Heart left ventricle (tissue), 16 donors: ENCODE measurements at regions not wholly inside any gene's neighbourhood (a gene's known extent, or its start where the extent isn't known, plus 50 kb on each side); places are given as distances from the start of the nearest gene placed in this dataset.
"Not testable (repeated sequence)": the region's sequence is repeated elsewhere in the genome, so short reads cannot be mapped to it uniquely, and the experiment has no call there.

Experiments
- ATAC-seq, 4 donors: fragments of 200-7000 bp; cut with Tn5 transposase; one replicate each; pipeline ENCODE4 v1.9.1; 2020 to 2022; ENCODE audit warnings: moderate library complexity in 4 of 4, mild to moderate bottlenecking in 3 of 4, moderate number of reproducible peaks in 1 of 4
- DNase-seq, 5 donors: peaks; one replicate each; pipeline ENCODE4 v3.0.0-alpha.2; 2020
- H3K27ac ChIP-seq, 12 donors: fragments of 200-600 bp; sonication (generic) in 4 of 12; one replicate each; pipeline versions ENCODE4 v1.5.0 to v1.8.0; 2016 to 2022; ENCODE audit warnings: mild to moderate bottlenecking in 2 of 12
- H3K27me3 ChIP-seq, 9 donors: fragments of 200-600 bp; sonication (generic) in 2 of 9; one replicate each; pipeline versions ENCODE4 v1.5.1 to v1.8.0; 2016 to 2022; ENCODE audit warnings: mild to moderate bottlenecking in 3 of 9
- H3K36me3 ChIP-seq, 9 donors: fragments of 200-600 bp; sonication (generic) in 2 of 9; one replicate each; pipeline versions ENCODE4 v1.5.0 to v1.8.0; 2018 to 2022; ENCODE audit warnings: mild to moderate bottlenecking in 2 of 9
- H3K4me1 ChIP-seq, 12 donors: fragments of 200-600 bp; sonication (generic) in 4 of 12; one replicate each; pipeline versions ENCODE4 v1.5.0 to v1.8.0; 2016 to 2022; ENCODE audit warnings: mild to moderate bottlenecking in 3 of 12
- H3K4me3 ChIP-seq, 12 donors: fragments of 200-600 bp; sonication (generic) in 4 of 12; one replicate each; pipeline versions ENCODE4 v1.5.0 to v1.8.0; 2017 to 2022; ENCODE audit warnings: mild to moderate bottlenecking in 9 of 12, moderate library complexity in 4 of 12
- H3K9me3 ChIP-seq, 12 donors: fragments of 200-600 bp; sonication (generic) in 4 of 12; one replicate each; pipeline versions ENCODE4 v1.5.0 to v1.8.0; 2016 to 2022; ENCODE audit warnings: mild to moderate bottlenecking in 1 of 12
- POLR2A ChIP-seq, 2 donors: fragments of 450-650 bp; IDR thresholded peaks; one replicate each; pipeline ENCODE4 v1.6.1; 2017; ENCODE audit warnings: antibody characterized with exemption in 2 of 2, mild to moderate bottlenecking in 2 of 2, moderate library complexity in 2 of 2
- WGBS, 4 donors: extraction: QIAGEN DNeasy Blood & Tissue Kit in 2 of 4; methylation state at CpG; one replicate each; pipeline versions ENCODE4 v1.1.5 to v1.1.7; 2013 to 2018; 5-methylcytosine and 5-hydroxymethylcytosine counted together
- intact Hi-C, 10 donors: fragments of 100-400 bp; cut with DNase I; formaldehyde crosslinking; loops; one replicate each; pipeline versions ENCODE4 v1.11.1 to v1.14.2; 2022
- TF ChIP-seq, protein P1 (sequence below), 12 donors: fragments of 200-600 bp; sonication (generic) in 4 of 12; IDR thresholded peaks; one replicate each; pipeline versions ENCODE4 v1.5.0 to v1.8.0; 2018 to 2022; ENCODE audit warnings: antibody characterized with exemption in 12 of 12, mild to moderate bottlenecking in 5 of 12
- donor health status: ischemic (EF 13 %, LVEDD 7.1; RV severe dilation, severe dysfunction).
- donor health status: healthy with polysubstance abuse.
- donor health status: DM: no; HTN: yes; CAD: no.
- donor health status: DM: no; HTN: no; CAD: no.
- donor health status: ischemic (EF 25% LVEDD 6.9; RV normal size, moderate dysfunction).
- donor health status: ischemic (EF 25% LVEDD 5.7; RV mildly dilated, moderate dysfunction).
- donor health status: healthy.
- donor health status: DM: yes; HTN: yes; CAD: no.
- donor health status: ischemic (EF 35%, LVEDD 5.7; RV mildly dilated, moderate dysfunction).
- donor health status: nonischemic (EF 11% LVEDD 7.7; RV severe dilation, severe dysfunction).
- donor health status: DM: yes; HTN: yes; CAD: no.
- donor health status: PGD.
- donor health status: ischemic (EF 29% LVEDD 5.4; RV normal size, mild dysfunction).
- donor health status: nonischemic (EF 23%, LVEDD 6.1; RV moderate dilation, normal function).

DNA sequence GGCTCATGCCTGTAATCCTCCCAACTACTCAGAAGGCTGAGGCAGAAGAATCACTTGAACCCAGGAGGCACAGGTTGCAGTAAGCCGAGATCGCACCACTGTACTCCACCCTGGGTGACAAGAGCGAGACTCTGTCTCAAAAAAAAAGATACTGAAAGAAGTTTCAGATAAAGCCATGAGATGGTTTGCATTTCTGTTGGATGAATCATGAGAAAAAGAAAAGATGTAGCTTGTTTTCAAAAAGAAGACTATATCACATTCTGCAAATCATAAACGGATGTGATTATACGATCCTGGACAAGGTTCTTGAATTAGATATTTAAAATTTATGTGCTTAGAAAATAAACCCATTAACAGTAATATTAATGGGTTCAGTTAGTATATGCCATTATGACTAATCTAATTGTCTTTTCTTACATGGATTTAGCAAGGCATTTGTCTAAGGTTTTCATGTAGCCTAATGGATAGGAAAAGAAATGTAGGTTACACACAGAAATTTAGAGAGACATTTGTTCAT is 345.9 kb downstream of the SLC7A11 start:
- Histone ChIP-seq H3K36me3 (no peaks in the 10 kb centered on the region), H3K9me3 (peaks cover 0 to 6% (median 0%) of the 10 kb centered on the region in 12 donors), H3K4me1 (no peaks in the 10 kb centered on the region), H3K4me3 (no peak overlapping the region), H3K27me3 (no peaks in the 10 kb centered on the region), H3K27ac (no peak overlapping the region)
- intact Hi-C loops, result no loop called here
- 63 to 76% (median 72%) methylated on average over 5 of the region's 5 CpGs for WGBS, 4 donors
- no peak for TF ChIP-seq POLR2A (IDR thresholded peaks at IDR 0.05)
- TF ChIP-seq, protein P1, sequence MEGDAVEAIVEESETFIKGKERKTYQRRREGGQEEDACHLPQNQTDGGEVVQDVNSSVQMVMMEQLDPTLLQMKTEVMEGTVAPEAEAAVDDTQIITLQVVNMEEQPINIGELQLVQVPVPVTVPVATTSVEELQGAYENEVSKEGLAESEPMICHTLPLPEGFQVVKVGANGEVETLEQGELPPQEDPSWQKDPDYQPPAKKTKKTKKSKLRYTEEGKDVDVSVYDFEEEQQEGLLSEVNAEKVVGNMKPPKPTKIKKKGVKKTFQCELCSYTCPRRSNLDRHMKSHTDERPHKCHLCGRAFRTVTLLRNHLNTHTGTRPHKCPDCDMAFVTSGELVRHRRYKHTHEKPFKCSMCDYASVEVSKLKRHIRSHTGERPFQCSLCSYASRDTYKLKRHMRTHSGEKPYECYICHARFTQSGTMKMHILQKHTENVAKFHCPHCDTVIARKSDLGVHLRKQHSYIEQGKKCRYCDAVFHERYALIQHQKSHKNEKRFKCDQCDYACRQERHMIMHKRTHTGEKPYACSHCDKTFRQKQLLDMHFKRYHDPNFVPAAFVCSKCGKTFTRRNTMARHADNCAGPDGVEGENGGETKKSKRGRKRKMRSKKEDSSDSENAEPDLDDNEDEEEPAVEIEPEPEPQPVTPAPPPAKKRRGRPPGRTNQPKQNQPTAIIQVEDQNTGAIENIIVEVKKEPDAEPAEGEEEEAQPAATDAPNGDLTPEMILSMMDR (IDR thresholded peaks at IDR 0.05), result no peak
- ATAC-seq (no peak), DNase-seq (no peak)

- H3K4me1 ChIP-seq, ATAC-seq, DNase-seq, H3K27me3 ChIP-seq, H3K36me3 ChIP-seq, H3K9me3 ChIP-seq, H3K27ac ChIP-seq, H3K4me3 ChIP-seq, intact Hi-C loops: not testable (repeated sequence)
- WGBS, 4 donors, result 93 to 97% (median 95%) methylated on average over 1 of the region's 1 CpG
Observed at GRCh38 chr4:137895515-137895914, 346.6 kb downstream of the SLC7A11 start.

DNA sequence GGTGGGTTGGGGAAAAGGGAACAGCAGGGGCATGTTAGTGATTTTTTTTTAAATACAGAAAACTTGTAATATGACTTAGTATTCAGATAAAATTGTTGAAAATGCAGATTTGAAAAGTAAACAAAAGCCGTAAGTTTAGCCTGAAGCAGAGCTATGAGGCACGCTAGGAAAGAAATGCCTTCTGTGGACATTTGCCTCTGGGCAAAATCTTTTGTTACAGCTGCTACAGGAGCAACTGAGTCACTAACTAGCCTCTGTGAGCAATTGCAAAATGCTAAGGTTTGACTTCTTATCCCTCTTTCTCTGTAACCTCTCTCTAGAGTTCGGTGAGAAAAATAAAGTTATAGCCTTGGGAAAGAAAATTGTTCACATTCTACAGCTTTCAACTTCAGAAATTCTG is 350.0 kb downstream of the SLC7A11 start:
- WGBS, 4 donors, result 68 to 89% (median 75%) methylated on average over 3 of the region's 3 CpGs
- TF ChIP-seq POLR2A (IDR thresholded peaks at IDR 0.05), result no peak
- TF ChIP-seq, protein P1 (IDR thresholded peaks at IDR 0.05), result no peak
- peaks cover 0 to 6% (median 0%) of the 10 kb centered on the region in 12 donors for H3K9me3 ChIP-seq
- no peaks in the 10 kb centered on the region for H3K27me3 ChIP-seq
- no peak overlapping the region for H3K27ac ChIP-seq
- ATAC-seq, result no peak
- no peak overlapping the region for H3K4me3 ChIP-seq
- no peaks in the 10 kb centered on the region for H3K4me1 ChIP-seq
- intact Hi-C loops, result no loop called here
- DNase-seq, result no peak
- no peaks in the 10 kb centered on the region for H3K36me3 ChIP-seq

DNA sequence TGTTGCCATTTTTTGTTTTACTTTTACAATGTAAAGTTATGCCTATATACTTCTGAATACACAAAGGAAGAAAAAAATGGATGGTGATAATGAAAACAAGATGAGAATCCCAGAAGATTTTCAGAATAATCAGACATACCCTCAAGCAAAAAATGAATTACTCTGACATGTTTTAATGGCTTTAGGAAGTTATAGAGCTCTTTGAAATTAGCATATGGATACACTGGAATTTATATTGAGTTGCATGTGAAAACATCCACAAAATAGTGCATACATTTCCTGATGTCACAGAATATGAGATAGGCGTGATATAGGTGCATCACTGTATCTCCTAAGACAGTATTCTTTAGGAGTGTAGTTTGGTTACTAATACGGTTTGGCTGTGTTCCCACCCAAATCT is 351.3 kb downstream of the SLC7A11 start:
- DNase-seq (no peak), ATAC-seq (no peak)
- TF ChIP-seq POLR2A (IDR thresholded peaks at IDR 0.05), result no peak
- TF ChIP-seq, protein P1 (IDR thresholded peaks at IDR 0.05), result no peak
- Histone ChIP-seq H3K4me3 (no peak overlapping the region), H3K9me3 (peaks cover 0 to 6% (median 0%) of the 10 kb centered on the region in 12 donors), H3K36me3 (no peaks in the 10 kb centered on the region), H3K4me1 (no peaks in the 10 kb centered on the region), H3K27me3 (no peaks in the 10 kb centered on the region), H3K27ac (no peak overlapping the region)
- intact Hi-C loops, result no loop called here
- WGBS, 4 donors, result 79 to 86% (median 81%) methylated on average over 2 of the region's 2 CpGs

GRCh38 chr4:137881641-137882040 is 349.3 kb upstream of the PCDH18 start:
- intact Hi-C loops, result no loop called here
- H3K27me3 ChIP-seq, result no peaks in the 10 kb centered on the region
- peaks cover 0 to 16% (median 0%) of the 10 kb centered on the region in 12 donors for H3K9me3 ChIP-seq
- ATAC-seq (no peak), DNase-seq (no peak)
- H3K36me3 ChIP-seq, result no peaks in the 10 kb centered on the region
- H3K27ac ChIP-seq, result no peak overlapping the region
- H3K4me1 ChIP-seq, result no peaks in the 10 kb centered on the region
- H3K4me3 ChIP-seq, result no peak overlapping the region
- TF ChIP-seq, protein P1 (IDR thresholded peaks at IDR 0.05), result no peak
- no peak for TF ChIP-seq POLR2A (IDR thresholded peaks at IDR 0.05)
- WGBS, 4 donors, result 77 to 85% (median 81%) methylated on average over 4 of the region's 4 CpGs

- intact Hi-C loops, result loop anchor here in 2 of 10 donors (10.0 kb wide), 1 partner anchor 583 kb away; no protein-coding TSS in a partner anchor
- not testable (repeated sequence) for H3K9me3 ChIP-seq, H3K4me3 ChIP-seq, DNase-seq, H3K4me1 ChIP-seq, ATAC-seq, H3K27ac ChIP-seq, H3K27me3 ChIP-seq, H3K36me3 ChIP-seq
- WGBS, 4 donors, result 82 to 94% (median 89%) methylated on average over 2 of the region's 3 CpGs
Observed at GRCh38 chr4:137868067-137868466, 335.8 kb upstream of the PCDH18 start.
